HuH-7 (cell line): ENCODE measurements at regions not wholly inside any gene's neighbourhood (a gene's known extent, or its start where the extent isn't known, plus 50 kb on each side); places are given as distances from the start of the nearest gene placed in this dataset.
"Not testable (repeated sequence)": the region's sequence is repeated elsewhere in the genome, so short reads cannot be mapped to it uniquely, and the experiment has no call there.

ENCODE experiments used
- DNase-seq: peaks from one replicate; pipeline ENCODE4 v3.0.0; 2011; ENCODE audit warnings: low spot score

- DNase-seq, result no peak
These were observed 123.0 kb upstream of the CCNH start for GRCh38 chr5:87535706-87536105.

DNA sequence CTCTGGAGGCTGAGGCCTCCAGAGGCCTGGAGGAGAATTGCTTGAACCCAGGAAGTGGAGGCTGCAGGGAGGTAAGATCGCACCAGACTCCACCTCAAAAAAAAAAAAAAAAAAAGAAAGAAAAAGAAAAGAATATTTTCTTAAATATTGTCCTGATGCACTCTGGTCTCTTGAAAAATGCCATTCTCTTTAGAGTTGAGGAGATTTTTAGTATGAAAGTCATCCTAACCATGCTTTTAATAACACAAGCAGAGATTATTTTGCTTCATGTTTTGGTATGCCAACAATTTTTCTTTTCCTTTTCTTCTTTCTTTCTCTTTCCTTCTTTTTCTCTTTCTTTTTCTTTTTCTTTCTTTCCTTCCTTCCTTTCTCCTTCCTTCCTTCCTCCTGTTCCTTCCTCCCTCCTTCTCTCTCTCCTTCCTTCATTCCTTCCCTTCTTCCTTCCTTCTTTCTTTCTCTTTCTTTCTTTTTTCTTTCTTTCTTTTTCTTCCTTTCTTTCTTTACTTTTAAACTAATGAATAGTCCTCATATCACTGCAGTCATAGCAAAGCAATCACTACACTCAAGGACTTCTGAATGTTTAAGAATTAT is 116.9 kb upstream of the CCNH start:
- DNase-seq, result no peak

DNA sequence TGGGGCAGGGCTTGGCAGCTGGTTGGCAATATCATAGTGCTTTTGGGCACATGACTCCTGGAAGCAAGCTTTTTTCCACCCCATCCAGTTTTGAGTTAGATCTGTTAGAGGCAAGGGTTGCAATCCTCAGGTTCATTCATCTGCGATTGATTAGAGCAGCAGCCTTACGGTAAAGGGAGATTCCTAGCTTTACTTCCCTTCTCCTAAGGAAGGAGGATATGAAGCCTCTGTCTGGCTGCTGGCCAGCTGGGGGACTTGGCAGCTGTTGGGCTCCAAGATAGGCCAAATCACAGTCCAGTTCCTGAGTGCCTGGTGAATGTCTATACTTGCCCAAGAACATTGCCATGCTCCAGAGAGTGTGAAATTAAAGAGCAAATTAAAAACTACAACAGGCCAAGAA is 113.4 kb upstream of the CCNH start:
- DNase-seq, result no peak

DNA sequence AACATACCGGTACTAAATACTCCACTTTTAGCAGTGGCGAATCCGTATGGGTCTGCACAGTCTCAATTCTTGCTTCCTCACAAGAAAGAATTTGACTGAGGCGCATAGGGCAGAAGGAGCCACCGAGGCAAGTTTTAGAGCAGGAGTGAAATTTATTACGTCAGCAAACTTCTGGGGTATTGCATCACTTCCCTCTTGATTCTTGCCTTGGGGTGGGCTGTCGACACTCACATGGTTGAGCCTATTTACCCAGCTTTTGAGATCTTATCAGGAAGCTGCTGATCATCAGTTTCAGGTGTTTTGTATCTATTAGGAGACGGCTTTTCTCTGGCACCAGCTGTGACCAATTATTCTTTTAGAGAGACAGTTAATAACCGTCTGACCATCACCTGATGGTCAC is 111.5 kb upstream of the CCNH start:
- DNase-seq, result no peak

GRCh38 chr5:87511778-87512177 is 99.0 kb upstream of the CCNH start:
- DNase-seq, result not testable (repeated sequence)

GRCh38 chr5:87503004-87503403 is 90.3 kb upstream of the CCNH start:
- DNase-seq, result no peak

DNA sequence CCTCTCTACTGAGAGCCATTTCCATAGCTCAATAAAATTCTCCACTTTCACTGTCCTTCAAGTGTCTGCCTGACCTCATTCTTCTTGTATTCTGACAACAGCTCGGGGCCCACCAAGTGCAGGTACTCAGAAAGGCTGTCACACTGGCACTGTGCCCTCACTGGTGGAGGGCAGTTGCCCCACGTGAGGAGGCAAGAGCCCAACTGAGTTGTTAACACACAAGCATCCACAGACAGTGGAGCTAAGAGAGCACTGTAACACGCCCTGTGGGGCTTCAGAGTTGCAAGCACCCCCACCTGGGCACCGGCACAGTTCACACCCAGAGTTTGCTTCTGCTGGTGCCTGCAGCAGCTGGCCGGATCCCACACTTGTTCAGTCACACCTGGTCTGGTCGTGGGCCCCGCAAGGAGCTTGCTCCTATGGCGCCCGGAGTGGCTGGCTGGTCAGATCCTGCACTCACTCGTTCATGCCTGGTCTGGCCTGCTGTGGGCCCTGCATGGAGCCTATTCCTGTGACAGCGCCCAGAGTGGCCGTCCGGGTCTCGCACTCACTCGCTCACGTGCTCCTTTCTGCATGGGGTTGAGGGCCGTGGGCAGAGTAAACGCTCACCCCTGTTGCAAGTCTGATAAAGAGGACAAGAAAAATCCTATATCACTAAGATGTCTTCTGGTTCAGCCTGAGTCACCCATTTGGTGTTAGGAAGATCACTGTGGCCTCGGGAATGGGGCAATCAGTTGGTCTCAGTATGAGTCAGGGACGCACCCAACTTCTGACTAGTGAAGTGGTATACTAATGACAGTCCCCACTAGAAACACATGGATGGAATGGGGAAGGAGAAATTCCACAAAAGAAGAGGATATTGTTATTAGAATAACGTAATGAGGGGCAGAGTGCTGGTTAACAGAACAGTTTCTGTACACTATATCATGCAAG is 87.0 kb upstream of the CCNH start:
- no peak for DNase-seq
